WTC11 (cell line): ENCODE measurements at regions not wholly inside any gene's neighbourhood (a gene's known extent, or its start where the extent isn't known, plus 50 kb on each side); places are given as distances from the start of the nearest gene placed in this dataset.
A peak's percentile ranks its signal among the peaks of the same experiment; 100 is the strongest.
"Not testable (repeated sequence)": the region's sequence is repeated elsewhere in the genome, so short reads cannot be mapped to it uniquely, and the experiment has no call there.

Source experiments
- ATAC-seq: fragments of 200-7000 bp; cut with Tn5 transposase; 2 replicates; pipeline ENCODE4 v1.10.0; 2021; ENCODE audit warnings: mild to moderate bottlenecking, moderate library complexity
- CTCF ChIA-PET: fragments of 300-600 bp; sonication (Branson Sonifier 250); formaldehyde crosslinking; loops from one replicate; lab custom pipeline; 2021; ENCODE audit warnings: antibody characterized with exemption; lab: Charles Lee
- POLR2A ChIA-PET: fragments of 350-600 bp; sonication (Branson Sonifier 250); formaldehyde crosslinking; loops from one replicate; lab custom pipeline; 2021; ENCODE audit warnings: antibody characterized with exemption; lab: Charles Lee
- DNase-seq: peaks from one replicate; pipeline ENCODE4 v3.0.0; 2021; ENCODE audit warnings: low spot score
- H3K27ac Mint-ChIP-seq: 2 replicates; pipeline ENCODE4 v1.8.0; 2021; ENCODE audit warnings: mixed read lengths
- H3K27me3 Mint-ChIP-seq: 2 replicates; pipeline ENCODE4 v1.8.0; 2021; ENCODE audit warnings: low read depth, mild to moderate bottlenecking, moderate library complexity, mixed read lengths
- H3K36me3 Mint-ChIP-seq: 2 replicates; pipeline ENCODE4 v1.8.0; 2021; ENCODE audit warnings: mixed read lengths
- H3K4me1 Mint-ChIP-seq: 2 replicates; pipeline ENCODE4 v1.8.0; 2022; ENCODE audit warnings: mixed read lengths
- H3K4me3 Mint-ChIP-seq: 2 replicates; pipeline ENCODE4 v1.8.0; 2021; ENCODE audit warnings: mild to moderate bottlenecking, moderate library complexity, mixed read lengths
- H3K9me3 Mint-ChIP-seq: 2 replicates; pipeline ENCODE4 v1.8.0; 2021; ENCODE audit warnings: mixed read lengths
- CBFB ChIP-seq: sonication (generic); formaldehyde crosslinking; IDR thresholded peaks from 2 replicates; pipeline ENCODE4 v1.8.1; 2022; ENCODE audit warnings: mild to moderate bottlenecking, low read depth, missing genetic modification reagents
- EMX1 ChIP-seq: fragments of 250-450 bp; sonication (Bioruptor Pico); IDR thresholded peaks from 2 replicates; pipeline ENCODE4 v1.8.0; 2021; ENCODE audit warnings: mild to moderate bottlenecking
- FOXP1 ChIP-seq: sonication (generic); formaldehyde crosslinking; IDR thresholded peaks from 2 replicates; pipeline ENCODE4 v1.8.0; 2022; ENCODE audit warnings: missing genetic modification reagents, mild to moderate bottlenecking, moderate library complexity, borderline replicate concordance
- SMAD3 ChIP-seq: sonication (generic); formaldehyde crosslinking; IDR thresholded peaks from 2 replicates; pipeline ENCODE4 v1.8.0; 2022; ENCODE audit warnings: missing genetic modification reagents, mild to moderate bottlenecking, borderline replicate concordance
- SMAD4 ChIP-seq: sonication (generic); formaldehyde crosslinking; IDR thresholded peaks from 2 replicates; pipeline ENCODE4 v1.8.0; 2022; ENCODE audit warnings: mild to moderate bottlenecking, missing genetic modification reagents
- SOX15 ChIP-seq: fragments of 250-450 bp; sonication (Bioruptor Pico); IDR thresholded peaks from 2 replicates; pipeline ENCODE4 v1.9.0; 2021; ENCODE audit warnings: mild to moderate bottlenecking
- SP1 ChIP-seq: sonication (generic); formaldehyde crosslinking; conservative IDR thresholded peaks from 2 replicates; pipeline ENCODE4 v1.8.1; 2022; ENCODE audit warnings: missing genetic modification reagents
- TP53 ChIP-seq: sonication (generic); formaldehyde crosslinking; IDR thresholded peaks from 2 replicates; pipeline ENCODE4 v1.8.1; 2023; ENCODE audit warnings: mild to moderate bottlenecking, missing genetic modification reagents
- ZNF263 ChIP-seq: sonication (generic); formaldehyde crosslinking; IDR thresholded peaks from 2 replicates; pipeline ENCODE4 v1.8.1; 2022; ENCODE audit warnings: low read depth, mild to moderate bottlenecking, moderate library complexity, missing genetic modification reagents
- ZNF671 ChIP-seq: fragments of 250-450 bp; sonication (Bioruptor Pico); IDR thresholded peaks from 2 replicates; pipeline ENCODE4 v1.8.0; 2021; ENCODE audit warnings: mild to moderate bottlenecking
- TF ChIP-seq, protein P1 (sequence below): sonication (generic); formaldehyde crosslinking; IDR thresholded peaks from 2 replicates; pipeline ENCODE4 v1.8.0; 2023; ENCODE audit warnings: mild to moderate bottlenecking, missing genetic modification reagents
- TF ChIP-seq, protein P2 (sequence below): sonication (generic); formaldehyde crosslinking; IDR thresholded peaks from 2 replicates; pipeline ENCODE4 v1.8.0; 2022; ENCODE audit warnings: mild to moderate bottlenecking, missing genetic modification reagents
- TF ChIP-seq, protein P3 (sequence below): sonication (generic); formaldehyde crosslinking; IDR thresholded peaks from 2 replicates; pipeline ENCODE4 v1.8.1; 2023; ENCODE audit warnings: mild to moderate bottlenecking, missing genetic modification reagents
- TF ChIP-seq, protein P4 (sequence below): sonication (generic); formaldehyde crosslinking; IDR thresholded peaks from 2 replicates; pipeline ENCODE4 v1.8.0; 2023; ENCODE audit warnings: missing genetic modification reagents
- TF ChIP-seq, protein P5 (sequence below): sonication (generic); formaldehyde crosslinking; IDR thresholded peaks from 2 replicates; pipeline ENCODE4 v1.8.0; 2022; ENCODE audit warnings: mild to moderate bottlenecking, missing genetic modification reagents
- TF ChIP-seq, protein P6 (sequence below): fragments of 250-450 bp; sonication (Bioruptor Pico); IDR thresholded peaks from 2 replicates; pipeline ENCODE4 v1.9.0; 2021; ENCODE audit warnings: mild to moderate bottlenecking
- TF ChIP-seq, protein P7 (sequence below): sonication (generic); formaldehyde crosslinking; IDR thresholded peaks from 2 replicates; pipeline ENCODE4 v1.8.1; 2022; ENCODE audit warnings: missing genetic modification reagents, borderline replicate concordance

DNA sequence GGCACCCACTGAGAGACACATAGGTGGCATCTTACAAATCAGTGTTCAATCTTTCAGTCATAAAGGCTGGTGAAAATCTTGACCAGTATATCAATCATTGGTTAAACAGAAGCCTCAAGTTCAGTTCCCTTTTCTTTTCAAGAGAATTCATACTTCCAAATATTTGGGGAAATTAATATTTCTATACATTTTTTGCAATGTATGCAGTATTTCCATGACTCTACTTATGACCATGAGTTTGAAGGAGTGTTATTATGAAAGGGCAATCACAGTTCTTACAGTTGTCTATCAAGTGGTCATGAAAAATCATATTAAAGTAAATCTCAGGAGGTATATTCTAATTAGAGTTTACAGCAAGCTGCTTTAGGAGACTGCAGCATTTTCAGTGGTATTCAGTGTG, 724.0 kb downstream of the ANKRD7 start:
- Mint-ChIP-seq H3K36me3 (peaks cover 9% of the 10 kb centered on the region), H3K9me3 (peaks cover 34% of the 10 kb centered on the region), H3K4me1 (peaks cover 10% of the 10 kb centered on the region), H3K27ac (no peak overlapping the region), H3K4me3 (no peak overlapping the region), H3K27me3 (no peaks in the 10 kb centered on the region)
- ATAC-seq (no peak), DNase-seq (no peak)
- no peak for TF ChIP-seq SMAD3
- TF ChIP-seq, protein P1, sequence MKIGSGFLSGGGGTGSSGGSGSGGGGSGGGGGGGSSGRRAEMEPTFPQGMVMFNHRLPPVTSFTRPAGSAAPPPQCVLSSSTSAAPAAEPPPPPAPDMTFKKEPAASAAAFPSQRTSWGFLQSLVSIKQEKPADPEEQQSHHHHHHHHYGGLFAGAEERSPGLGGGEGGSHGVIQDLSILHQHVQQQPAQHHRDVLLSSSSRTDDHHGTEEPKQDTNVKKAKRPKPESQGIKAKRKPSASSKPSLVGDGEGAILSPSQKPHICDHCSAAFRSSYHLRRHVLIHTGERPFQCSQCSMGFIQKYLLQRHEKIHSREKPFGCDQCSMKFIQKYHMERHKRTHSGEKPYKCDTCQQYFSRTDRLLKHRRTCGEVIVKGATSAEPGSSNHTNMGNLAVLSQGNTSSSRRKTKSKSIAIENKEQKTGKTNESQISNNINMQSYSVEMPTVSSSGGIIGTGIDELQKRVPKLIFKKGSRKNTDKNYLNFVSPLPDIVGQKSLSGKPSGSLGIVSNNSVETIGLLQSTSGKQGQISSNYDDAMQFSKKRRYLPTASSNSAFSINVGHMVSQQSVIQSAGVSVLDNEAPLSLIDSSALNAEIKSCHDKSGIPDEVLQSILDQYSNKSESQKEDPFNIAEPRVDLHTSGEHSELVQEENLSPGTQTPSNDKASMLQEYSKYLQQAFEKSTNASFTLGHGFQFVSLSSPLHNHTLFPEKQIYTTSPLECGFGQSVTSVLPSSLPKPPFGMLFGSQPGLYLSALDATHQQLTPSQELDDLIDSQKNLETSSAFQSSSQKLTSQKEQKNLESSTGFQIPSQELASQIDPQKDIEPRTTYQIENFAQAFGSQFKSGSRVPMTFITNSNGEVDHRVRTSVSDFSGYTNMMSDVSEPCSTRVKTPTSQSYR (CRISPR knock-in tag), result no peak
- TF ChIP-seq ZNF263, result no peak
- TF ChIP-seq, protein P2, sequence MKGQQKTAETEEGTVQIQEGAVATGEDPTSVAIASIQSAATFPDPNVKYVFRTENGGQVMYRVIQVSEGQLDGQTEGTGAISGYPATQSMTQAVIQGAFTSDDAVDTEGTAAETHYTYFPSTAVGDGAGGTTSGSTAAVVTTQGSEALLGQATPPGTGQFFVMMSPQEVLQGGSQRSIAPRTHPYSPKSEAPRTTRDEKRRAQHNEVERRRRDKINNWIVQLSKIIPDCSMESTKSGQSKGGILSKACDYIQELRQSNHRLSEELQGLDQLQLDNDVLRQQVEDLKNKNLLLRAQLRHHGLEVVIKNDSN (CRISPR knock-in tag), result no peak
- TF ChIP-seq ZNF671 (CRISPR knock-in tag), result no peak
- TF ChIP-seq SP1 (CRISPR knock-in tag), result no peak
- TF ChIP-seq, protein P3, sequence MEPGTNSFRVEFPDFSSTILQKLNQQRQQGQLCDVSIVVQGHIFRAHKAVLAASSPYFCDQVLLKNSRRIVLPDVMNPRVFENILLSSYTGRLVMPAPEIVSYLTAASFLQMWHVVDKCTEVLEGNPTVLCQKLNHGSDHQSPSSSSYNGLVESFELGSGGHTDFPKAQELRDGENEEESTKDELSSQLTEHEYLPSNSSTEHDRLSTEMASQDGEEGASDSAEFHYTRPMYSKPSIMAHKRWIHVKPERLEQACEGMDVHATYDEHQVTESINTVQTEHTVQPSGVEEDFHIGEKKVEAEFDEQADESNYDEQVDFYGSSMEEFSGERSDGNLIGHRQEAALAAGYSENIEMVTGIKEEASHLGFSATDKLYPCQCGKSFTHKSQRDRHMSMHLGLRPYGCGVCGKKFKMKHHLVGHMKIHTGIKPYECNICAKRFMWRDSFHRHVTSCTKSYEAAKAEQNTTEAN (CRISPR knock-in tag), result no peak
- TF ChIP-seq, protein P4, sequence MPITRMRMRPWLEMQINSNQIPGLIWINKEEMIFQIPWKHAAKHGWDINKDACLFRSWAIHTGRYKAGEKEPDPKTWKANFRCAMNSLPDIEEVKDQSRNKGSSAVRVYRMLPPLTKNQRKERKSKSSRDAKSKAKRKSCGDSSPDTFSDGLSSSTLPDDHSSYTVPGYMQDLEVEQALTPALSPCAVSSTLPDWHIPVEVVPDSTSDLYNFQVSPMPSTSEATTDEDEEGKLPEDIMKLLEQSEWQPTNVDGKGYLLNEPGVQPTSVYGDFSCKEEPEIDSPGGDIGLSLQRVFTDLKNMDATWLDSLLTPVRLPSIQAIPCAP, result no peak
- TF ChIP-seq, protein P5, sequence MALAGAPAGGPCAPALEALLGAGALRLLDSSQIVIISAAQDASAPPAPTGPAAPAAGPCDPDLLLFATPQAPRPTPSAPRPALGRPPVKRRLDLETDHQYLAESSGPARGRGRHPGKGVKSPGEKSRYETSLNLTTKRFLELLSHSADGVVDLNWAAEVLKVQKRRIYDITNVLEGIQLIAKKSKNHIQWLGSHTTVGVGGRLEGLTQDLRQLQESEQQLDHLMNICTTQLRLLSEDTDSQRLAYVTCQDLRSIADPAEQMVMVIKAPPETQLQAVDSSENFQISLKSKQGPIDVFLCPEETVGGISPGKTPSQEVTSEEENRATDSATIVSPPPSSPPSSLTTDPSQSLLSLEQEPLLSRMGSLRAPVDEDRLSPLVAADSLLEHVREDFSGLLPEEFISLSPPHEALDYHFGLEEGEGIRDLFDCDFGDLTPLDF (CRISPR knock-in tag), result no peak
- TF ChIP-seq EMX1 (CRISPR knock-in tag), result no peak
- no peak for TF ChIP-seq CBFB (CRISPR knock-in tag)
- no peak for TF ChIP-seq TP53 (CRISPR knock-in tag)
- TF ChIP-seq, protein P6, sequence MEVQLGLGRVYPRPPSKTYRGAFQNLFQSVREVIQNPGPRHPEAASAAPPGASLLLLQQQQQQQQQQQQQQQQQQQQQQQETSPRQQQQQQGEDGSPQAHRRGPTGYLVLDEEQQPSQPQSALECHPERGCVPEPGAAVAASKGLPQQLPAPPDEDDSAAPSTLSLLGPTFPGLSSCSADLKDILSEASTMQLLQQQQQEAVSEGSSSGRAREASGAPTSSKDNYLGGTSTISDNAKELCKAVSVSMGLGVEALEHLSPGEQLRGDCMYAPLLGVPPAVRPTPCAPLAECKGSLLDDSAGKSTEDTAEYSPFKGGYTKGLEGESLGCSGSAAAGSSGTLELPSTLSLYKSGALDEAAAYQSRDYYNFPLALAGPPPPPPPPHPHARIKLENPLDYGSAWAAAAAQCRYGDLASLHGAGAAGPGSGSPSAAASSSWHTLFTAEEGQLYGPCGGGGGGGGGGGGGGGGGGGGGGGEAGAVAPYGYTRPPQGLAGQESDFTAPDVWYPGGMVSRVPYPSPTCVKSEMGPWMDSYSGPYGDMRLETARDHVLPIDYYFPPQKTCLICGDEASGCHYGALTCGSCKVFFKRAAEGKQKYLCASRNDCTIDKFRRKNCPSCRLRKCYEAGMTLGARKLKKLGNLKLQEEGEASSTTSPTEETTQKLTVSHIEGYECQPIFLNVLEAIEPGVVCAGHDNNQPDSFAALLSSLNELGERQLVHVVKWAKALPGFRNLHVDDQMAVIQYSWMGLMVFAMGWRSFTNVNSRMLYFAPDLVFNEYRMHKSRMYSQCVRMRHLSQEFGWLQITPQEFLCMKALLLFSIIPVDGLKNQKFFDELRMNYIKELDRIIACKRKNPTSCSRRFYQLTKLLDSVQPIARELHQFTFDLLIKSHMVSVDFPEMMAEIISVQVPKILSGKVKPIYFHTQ (CRISPR knock-in tag), result no peak
- no peak for TF ChIP-seq SOX15 (CRISPR knock-in tag)
- TF ChIP-seq FOXP1 (CRISPR knock-in tag), result no peak
- TF ChIP-seq SMAD4 (CRISPR knock-in tag), result no peak
- POLR2A ChIA-PET, result no interaction called here
- CTCF ChIA-PET, result interaction anchor here (0.5 kb wide), 1 partner anchor 22 kb away, joined by 4 read pairs; no protein-coding TSS in a partner anchor

DNA sequence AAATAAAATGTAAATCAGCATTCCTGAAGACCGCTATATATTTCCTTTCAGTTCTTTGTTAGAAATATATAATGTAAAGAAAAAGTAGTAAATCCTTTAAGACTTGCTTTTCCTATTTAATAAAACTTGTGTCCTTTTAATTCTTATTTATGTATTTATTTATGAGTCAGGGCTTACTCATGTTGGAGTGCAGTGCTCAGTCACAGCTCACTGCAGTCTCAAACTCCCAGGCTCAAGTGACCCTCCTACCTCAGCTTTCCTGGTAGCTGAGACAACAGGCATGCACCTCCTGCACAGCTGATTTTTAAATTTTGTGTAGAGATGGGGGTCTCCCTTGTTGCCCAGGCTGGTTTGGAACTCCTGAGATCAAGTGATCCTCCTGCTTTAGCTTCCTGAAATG, 724.5 kb downstream of the ANKRD7 start:
- Mint-ChIP-seq H3K27ac (no peak overlapping the region), H3K36me3 (peaks cover 9% of the 10 kb centered on the region), H3K4me1 (peaks cover 10% of the 10 kb centered on the region), H3K9me3 (peaks cover 34% of the 10 kb centered on the region), H3K4me3 (no peak overlapping the region), H3K27me3 (no peaks in the 10 kb centered on the region)
- TF ChIP-seq, protein P7, sequence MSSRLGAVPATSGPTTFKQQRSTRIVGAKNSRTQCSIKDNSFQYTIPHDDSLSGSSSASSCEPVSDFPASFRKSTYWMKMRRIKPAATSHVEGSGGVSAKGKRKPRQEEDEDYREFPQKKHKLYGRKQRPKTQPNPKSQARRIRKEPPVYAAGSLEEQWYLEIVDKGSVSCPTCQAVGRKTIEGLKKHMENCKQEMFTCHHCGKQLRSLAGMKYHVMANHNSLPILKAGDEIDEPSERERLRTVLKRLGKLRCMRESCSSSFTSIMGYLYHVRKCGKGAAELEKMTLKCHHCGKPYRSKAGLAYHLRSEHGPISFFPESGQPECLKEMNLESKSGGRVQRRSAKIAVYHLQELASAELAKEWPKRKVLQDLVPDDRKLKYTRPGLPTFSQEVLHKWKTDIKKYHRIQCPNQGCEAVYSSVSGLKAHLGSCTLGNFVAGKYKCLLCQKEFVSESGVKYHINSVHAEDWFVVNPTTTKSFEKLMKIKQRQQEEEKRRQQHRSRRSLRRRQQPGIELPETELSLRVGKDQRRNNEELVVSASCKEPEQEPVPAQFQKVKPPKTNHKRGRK (CRISPR knock-in tag), result no peak
- ChIA-PET CTCF (interaction anchor here (0.5 kb wide), 1 partner anchor 21 kb away, joined by 4 read pairs; no protein-coding TSS in a partner anchor), POLR2A (no interaction called here)
- no peak for ATAC-seq
- no peak for DNase-seq

DNA sequence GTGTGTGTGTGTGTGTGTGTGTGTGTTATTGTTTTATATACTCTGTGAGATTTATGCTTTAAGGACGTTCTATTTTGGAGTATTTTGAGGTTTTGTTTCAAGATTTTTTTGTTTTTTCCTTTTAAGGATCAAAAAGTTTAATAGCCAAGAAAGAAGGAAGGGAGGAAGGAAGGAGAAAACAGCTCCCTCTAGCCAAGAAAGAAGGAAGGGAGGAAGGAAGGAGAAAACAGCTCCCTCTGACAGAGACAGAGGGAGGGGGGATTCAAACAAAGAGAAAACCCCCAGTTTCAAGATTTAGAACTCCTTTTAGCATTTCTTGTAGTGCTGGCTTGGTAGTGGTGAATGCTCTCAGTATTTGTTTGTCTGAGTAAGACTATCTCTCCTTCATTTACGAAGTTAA, 731.8 kb downstream of the ANKRD7 start:
- H3K36me3 Mint-ChIP-seq, H3K4me3 Mint-ChIP-seq, POLR2A ChIA-PET, H3K27ac Mint-ChIP-seq, DNase-seq, H3K27me3 Mint-ChIP-seq: not testable (repeated sequence)
- peaks cover 16% of the 10 kb centered on the region for H3K9me3 Mint-ChIP-seq
- peak; percentile 76 for ATAC-seq
- H3K4me1 Mint-ChIP-seq, result peaks cover 26% of the 10 kb centered on the region
- CTCF ChIA-PET, result interaction anchor here (0.6 to 1.9 kb wide), 11 partner anchors 10 to 1102 kb away, joined by 3 to 17 read pairs (median 3); no protein-coding TSS in a partner anchor
